ENCODE measurements at regions not wholly inside any gene's neighbourhood (a gene's known extent, or its start where the extent isn't known, plus 50 kb on each side); places are given as distances from the start of the nearest gene placed in this dataset.

GRCh38 chr3:187943677-187944389 is 198.6 kb upstream of the BCL6 start:
- WGBS = 74% methylated on average over 7 of the region's 7 CpGs
- no peak overlapping the region for H3K27ac ChIP-seq (ENCODE audit: low read depth in 1 of 2, low read length in 2 of 2)
- H3K36me3 ChIP-seq (ENCODE audit: control insufficient read depth in 4 of 4, insufficient read depth in 3 of 4, low read depth in 1 of 4, low read length in 3 of 4) = no peaks in the 10 kb centered on the region
- no peak for DNase-seq (ENCODE audit: low spot score)
- H3K4me3 ChIP-seq (ENCODE audit: low read depth in 1 of 3, low read length in 3 of 3) = no peak overlapping the region
- no peak for TF ChIP-seq REST (IDR thresholded peaks at IDR 0.05)
- H3K9me3 ChIP-seq (ENCODE audit: control insufficient read depth in 4 of 4, low read length in 3 of 4) = no peaks in the 10 kb centered on the region
- no peak overlapping the region for H3K9ac ChIP-seq (ENCODE audit: low read depth in 1 of 2, low read length in 2 of 2)
- H3K4me1 ChIP-seq (ENCODE audit: control insufficient read depth in 4 of 4, insufficient read depth in 4 of 4, low read length in 3 of 4) = peaks cover 3 to 30% (median 23%) of the 10 kb centered on the region in 4 donors
- H3K27me3 ChIP-seq (ENCODE audit: control insufficient read depth in 4 of 4, insufficient read depth in 4 of 4, low read length in 3 of 4) = no peaks in the 10 kb centered on the region

DNA sequence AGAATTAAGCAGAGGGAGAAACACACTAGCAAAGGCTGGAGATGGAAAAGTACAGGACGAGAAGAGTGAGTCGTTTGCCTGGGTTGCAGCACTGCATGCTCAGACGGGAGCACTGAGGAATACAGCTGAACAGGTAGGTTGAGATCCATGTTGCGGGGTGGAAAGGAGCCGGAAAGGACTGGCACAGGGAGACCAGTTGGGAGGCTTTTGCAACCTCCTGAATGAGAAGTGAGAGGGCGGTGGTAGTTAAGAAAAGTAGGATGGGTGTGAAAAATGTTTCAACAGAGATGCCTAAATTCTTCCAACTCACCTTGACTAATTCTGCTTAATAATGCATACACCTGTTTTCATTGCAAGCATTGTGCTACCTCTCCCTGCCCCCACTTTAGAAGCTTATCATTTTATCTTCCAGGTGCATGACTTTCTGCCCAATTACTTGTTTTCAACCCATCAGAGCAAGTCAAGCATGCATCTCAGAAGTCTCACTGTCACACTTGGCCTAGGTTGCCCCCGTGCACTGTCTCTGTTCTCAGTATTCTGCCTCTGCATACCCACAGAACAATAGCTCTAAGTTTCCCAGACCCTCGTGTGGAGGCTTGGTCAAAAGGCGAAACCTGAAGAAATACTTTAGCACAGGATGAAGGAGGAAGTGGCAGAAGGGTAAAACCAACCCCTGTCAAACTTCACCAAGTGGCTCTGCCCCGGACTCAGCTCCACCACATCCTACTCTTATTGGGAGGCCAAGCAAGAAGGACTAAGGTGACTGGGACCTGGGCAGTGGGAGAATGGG is 199.3 kb upstream of the BCL6 start:
- TF ChIP-seq FOXA2 (IDR thresholded peaks at IDR 0.05) = no peak
- no peak for TF ChIP-seq RAD21 (IDR thresholded peaks at IDR 0.05)
- no peak for TF ChIP-seq RXRA (IDR thresholded peaks at IDR 0.05)
- no peak for TF ChIP-seq HNF4A (conservative IDR thresholded peaks at IDR 0.05)
- no peak for TF ChIP-seq FOXA1 (IDR thresholded peaks at IDR 0.05)
- TF ChIP-seq REST (IDR thresholded peaks at IDR 0.05) = no peak
- TF ChIP-seq HNF4G (IDR thresholded peaks at IDR 0.05) = no peak
- no peak for TF ChIP-seq TAF1 (conservative IDR thresholded peaks at IDR 0.05)
- no peak for TF ChIP-seq CTCF (IDR thresholded peaks at IDR 0.05; ENCODE audit: low read depth, low read length, missing input control)
- TF ChIP-seq, protein P1, sequence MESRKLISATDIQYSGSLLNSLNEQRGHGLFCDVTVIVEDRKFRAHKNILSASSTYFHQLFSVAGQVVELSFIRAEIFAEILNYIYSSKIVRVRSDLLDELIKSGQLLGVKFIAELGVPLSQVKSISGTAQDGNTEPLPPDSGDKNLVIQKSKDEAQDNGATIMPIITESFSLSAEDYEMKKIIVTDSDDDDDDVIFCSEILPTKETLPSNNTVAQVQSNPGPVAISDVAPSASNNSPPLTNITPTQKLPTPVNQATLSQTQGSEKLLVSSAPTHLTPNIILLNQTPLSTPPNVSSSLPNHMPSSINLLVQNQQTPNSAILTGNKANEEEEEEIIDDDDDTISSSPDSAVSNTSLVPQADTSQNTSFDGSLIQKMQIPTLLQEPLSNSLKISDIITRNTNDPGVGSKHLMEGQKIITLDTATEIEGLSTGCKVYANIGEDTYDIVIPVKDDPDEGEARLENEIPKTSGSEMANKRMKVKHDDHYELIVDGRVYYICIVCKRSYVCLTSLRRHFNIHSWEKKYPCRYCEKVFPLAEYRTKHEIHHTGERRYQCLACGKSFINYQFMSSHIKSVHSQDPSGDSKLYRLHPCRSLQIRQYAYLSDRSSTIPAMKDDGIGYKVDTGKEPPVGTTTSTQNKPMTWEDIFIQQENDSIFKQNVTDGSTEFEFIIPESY (IDR thresholded peaks at IDR 0.05) = no peak
- TF ChIP-seq, protein P2, sequence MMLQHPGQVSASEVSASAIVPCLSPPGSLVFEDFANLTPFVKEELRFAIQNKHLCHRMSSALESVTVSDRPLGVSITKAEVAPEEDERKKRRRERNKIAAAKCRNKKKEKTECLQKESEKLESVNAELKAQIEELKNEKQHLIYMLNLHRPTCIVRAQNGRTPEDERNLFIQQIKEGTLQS (IDR thresholded peaks at IDR 0.05) = no peak
- TF ChIP-seq NR2F2 (IDR thresholded peaks at IDR 0.05) = no peak
- no peak for TF ChIP-seq JUND (IDR thresholded peaks at IDR 0.05)
- TF ChIP-seq, protein P3, sequence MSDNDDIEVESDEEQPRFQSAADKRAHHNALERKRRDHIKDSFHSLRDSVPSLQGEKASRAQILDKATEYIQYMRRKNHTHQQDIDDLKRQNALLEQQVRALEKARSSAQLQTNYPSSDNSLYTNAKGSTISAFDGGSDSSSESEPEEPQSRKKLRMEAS (IDR thresholded peaks at IDR 0.05) = no peak
- no peak for TF ChIP-seq EGR1 (IDR thresholded peaks at IDR 0.05; ENCODE audit: low read depth in 2 of 2)
- WGBS = 92% methylated on average over 10 of the region's 10 CpGs

More for the DNA sequence above, 199.3 kb upstream of the BCL6 start:
- no peaks in the 10 kb centered on the region for H3K36me3 ChIP-seq (ENCODE audit: control insufficient read depth in 4 of 4, insufficient read depth in 3 of 4, low read depth in 1 of 4, low read length in 3 of 4)
- no peak for DNase-seq (ENCODE audit: low spot score)
- no peak overlapping the region for H3K4me3 ChIP-seq (ENCODE audit: low read depth in 1 of 3, low read length in 3 of 3)
- H3K27ac ChIP-seq (ENCODE audit: low read depth in 1 of 2, low read length in 2 of 2) = no peak overlapping the region
- H3K9me3 ChIP-seq (ENCODE audit: control insufficient read depth in 4 of 4, low read length in 3 of 4) = no peaks in the 10 kb centered on the region
- peaks cover 3 to 30% (median 23%) of the 10 kb centered on the region in 4 donors for H3K4me1 ChIP-seq (ENCODE audit: control insufficient read depth in 4 of 4, insufficient read depth in 4 of 4, low read length in 3 of 4)
- no peak overlapping the region for H3K9ac ChIP-seq (ENCODE audit: low read depth in 1 of 2, low read length in 2 of 2)
- no peaks in the 10 kb centered on the region for H3K27me3 ChIP-seq (ENCODE audit: control insufficient read depth in 4 of 4, insufficient read depth in 4 of 4, low read length in 3 of 4)

Measured in liver (tissue), 8 donors.